ENCODE measurements at regions not wholly inside any gene's neighbourhood (a gene's known extent, or its start where the extent isn't known, plus 50 kb on each side); places are given as distances from the start of the nearest gene placed in this dataset.
"Not testable (repeated sequence)": the region's sequence is repeated elsewhere in the genome, so short reads cannot be mapped to it uniquely, and the experiment has no call there.

GRCh38 chr1:78271423-78271822 lies 219.4 kb upstream of the PTGFR start:
- not testable (repeated sequence) for TF ChIP-seq ZNF571 (tag by site-specific recombination; IDR thresholded peaks at IDR 0.05); CTCF (tag by site-specific recombination; IDR thresholded peaks at IDR 0.05); ZNF76 (tag by site-specific recombination; IDR thresholded peaks at IDR 0.05; ENCODE audit: borderline replicate concordance, low read depth); ZNF843 (tag by site-specific recombination; IDR thresholded peaks at IDR 0.05); PRDM6 (tag by site-specific recombination; IDR thresholded peaks at IDR 0.05); ZNF645 (tag by site-specific recombination; IDR thresholded peaks at IDR 0.05); ZBTB11 (tag by site-specific recombination; conservative IDR thresholded peaks at IDR 0.05; ENCODE audit: low read depth); GLIS1 (tag by site-specific recombination; IDR thresholded peaks at IDR 0.05); ZNF626 (tag by site-specific recombination; IDR thresholded peaks at IDR 0.05)

Measured in HEK293 (cell line).